ENCODE measurements at regions not wholly inside any gene's neighbourhood (a gene's known extent, or its start where the extent isn't known, plus 50 kb on each side); places are given as distances from the start of the nearest gene placed in this dataset.

DNA sequence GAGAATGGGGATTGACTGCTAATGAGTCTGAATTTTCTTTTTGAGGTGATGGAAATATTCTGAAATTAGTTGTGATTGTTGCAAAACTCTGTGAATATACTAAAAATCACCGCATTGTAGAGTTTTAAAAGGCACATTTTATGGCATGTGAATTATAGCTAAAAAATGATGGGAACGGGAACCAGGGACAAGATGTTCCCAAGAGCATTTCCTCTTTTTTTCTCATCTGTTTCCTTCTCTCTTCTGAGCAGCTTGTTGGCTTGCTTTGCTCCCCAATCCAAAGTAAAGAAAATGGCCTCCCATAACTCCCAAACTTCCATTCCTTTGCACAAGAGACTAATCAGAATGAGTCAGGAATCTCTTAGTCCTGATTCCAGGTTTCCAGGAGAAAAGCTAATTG lies 459.2 kb downstream of the TSHZ3 start:
- DNase-seq = no peak

DNA sequence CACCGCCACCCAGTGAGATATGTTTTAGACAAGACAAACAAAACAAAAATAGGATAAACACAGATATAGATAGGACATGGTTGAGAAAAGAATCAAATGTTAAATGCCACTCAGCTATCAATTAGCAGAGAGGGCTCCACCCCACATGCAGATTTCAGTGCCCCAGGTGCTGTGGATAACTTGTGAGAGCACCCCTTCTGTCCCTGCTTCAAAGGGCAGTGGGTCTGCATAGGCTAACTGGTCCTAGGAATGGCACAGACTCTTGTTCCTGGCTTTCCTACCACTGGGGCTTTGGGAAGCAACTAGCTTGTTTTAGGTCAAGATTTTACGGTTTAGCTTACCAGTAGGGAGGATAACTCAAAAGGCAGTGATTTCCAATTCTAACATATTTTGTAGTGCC lies 460.3 kb downstream of the TSHZ3 start:
- no peak for DNase-seq

DNA sequence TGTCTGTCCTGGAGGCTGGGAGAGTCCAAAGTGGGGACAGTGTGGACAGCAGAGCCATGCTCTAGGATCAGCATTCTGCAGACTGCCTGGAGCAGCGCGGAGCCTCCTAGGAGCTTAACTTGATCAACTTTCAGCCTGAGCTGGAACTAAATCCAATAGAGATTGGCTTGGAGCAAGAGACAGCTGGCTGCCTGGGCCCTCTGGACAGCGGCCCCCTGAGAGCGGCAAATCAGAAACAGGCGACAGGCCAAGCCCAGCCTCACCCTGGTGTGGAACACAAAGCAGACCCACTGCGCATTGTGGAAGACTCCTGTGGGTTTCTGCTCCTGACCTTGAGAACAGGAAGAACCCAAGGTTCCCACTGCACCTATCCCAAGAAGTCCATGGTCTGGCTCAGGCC lies 462.2 kb downstream of the TSHZ3 start:
- DNase-seq = no peak

DNA sequence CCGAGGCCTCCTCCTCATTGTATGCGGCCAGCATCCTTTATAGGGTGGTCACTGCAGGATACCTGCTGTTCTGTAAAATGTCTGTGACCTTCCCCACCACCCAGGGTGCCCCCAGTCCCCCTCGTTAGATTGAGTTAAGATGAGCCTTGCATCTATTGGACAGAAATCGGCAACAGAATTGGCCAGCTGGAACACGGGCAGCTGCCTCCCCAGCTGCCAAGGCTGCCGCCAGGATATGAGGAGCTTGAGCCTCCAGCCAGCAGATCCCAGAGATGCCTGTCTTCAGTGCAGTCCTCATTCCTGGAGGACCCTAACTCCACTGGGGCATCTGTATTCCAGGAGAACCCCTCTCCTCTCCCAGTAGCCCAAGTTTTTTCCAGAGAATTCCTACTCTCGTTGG lies 463.0 kb downstream of the TSHZ3 start:
- DNase-seq = no peak

DNA sequence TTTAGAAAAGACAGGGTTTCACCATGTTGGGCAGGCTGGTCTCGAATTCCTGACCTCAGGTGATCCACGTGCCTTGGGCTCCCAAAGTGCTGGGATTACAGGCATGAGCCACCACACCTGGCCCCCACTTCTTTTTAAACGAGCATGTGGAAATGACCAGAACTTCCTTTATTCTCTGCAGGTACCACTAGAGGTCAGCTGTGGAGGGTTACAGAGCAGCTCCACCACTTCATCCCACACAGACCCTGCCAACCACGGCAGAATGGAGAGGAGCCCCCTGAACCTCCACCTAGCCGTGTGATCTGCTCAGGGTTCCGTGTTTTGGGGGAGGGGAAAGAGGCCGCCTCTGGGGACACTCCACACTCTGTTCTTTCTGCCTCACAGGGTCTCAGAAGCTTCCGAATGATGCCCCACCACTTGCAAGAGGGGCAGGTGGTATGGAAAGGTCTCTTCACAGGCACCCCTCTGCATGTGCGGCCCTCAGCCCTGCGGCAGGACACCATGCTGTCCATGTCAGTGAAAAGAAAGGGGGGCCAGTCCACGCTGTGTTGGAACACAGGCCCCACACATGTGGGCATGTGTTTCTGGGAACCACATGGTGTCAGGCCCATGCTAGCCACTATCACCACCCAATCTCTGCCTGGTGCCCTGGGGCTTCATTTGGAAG lies 465.0 kb downstream of the TSHZ3 start:
- no peak for DNase-seq

DNA sequence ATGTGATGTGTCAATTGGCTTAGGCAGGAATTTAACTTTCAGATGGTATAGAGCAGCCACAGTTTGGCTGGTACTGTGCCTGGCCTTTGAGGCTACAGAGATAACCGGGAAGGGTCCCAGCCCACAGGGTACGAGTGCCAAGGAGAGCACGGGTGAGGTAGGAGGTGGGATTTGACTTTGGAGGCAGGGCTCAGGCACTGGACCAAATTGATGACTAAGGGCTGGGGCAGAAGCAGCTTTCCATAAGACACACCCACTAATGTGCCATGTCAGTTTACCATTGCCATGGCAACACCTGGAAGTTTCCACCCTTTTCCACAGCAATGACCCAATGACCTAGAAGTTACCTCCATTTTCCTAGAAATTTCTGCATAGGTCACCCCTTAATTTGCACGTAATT lies 466.2 kb downstream of the TSHZ3 start:
- DNase-seq = no peak

DNA sequence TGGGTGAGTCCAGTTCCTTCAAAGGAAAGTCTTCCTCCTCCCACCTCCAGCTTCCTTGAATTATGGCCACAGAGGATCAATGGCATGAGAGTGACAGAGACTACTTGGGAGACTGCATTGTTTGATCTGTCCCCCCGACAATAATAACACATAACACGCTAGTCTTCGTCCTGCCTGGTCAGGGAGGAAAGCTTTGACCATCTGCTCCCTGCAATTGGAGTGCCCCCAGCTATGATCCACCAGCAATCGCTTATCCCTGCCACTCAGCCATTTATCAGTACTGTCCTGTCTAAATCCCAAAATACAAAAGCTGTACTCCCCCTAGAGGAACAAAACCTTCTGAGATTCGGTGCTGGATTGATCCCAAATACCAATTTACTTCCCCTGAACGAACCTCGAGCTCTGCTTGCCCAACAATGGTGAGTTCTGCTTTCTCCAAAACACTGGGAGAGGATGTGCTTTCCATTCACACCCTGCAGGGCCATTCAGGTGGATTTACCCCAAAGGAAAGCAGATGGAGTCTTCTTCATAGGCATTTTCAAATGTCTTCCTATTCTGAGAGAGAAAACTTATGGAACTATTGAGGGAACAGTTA lies 466.7 kb downstream of the TSHZ3 start:
- DNase-seq = no peak

DNA sequence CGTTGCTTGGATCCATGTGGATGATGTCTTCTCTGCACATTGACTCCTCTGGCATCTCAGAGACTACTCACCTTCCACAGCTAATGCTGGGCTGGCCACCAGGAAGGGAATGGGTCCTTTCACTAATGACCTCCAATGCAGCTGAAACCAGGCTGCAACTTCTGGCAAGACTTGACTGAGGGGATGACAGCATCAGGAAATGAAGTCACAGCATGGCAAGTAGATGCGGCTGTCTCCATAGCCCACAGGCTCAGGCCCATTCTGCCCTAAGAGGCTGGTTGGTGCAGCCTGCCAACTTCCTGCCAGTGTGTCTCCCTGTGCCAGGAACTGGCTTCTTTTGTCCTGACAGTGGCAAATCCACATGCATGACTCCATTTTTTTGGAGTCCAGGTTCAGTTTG lies 467.3 kb downstream of the TSHZ3 start:
- no peak for DNase-seq

DNA sequence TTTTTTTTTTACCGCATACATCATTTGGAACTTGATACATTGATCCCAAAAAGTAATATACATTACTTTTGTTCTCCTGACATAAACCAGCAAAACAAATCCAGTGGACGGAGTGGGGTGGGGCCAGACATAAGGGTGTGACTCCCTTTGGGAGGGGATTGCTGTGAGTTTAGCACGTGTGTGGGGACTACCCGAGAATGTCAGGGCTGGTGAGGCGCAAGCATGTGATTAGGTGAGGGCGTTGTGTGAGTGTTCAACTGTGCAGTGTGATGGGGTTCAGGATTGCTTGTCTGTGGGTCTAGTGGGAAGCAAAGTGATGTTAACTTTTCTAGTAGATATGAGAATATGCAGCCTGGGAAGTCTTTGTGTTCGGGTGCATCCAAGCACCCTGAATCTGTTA lies 468.0 kb downstream of the TSHZ3 start:
- no peak for DNase-seq

DNA sequence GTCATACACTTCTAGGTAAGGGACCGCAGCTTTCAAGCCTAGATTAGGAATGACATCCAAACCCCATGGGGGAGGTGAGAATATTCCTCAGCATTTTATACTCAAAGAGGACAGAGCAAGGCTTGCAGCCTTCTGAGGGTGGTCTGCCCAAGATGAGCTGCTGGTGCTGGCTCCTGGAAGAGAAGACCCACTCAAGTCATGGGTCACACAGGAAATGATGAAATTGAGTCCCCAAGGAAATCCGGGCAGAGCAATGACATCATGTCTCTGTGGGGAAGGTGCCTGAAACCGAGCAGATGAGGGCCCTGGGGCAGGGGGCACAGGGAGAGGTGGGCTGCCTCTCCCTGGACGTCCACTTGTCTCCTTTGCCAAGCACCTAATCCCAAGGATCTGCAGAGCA lies 468.7 kb downstream of the TSHZ3 start:
- no peak for DNase-seq

DNA sequence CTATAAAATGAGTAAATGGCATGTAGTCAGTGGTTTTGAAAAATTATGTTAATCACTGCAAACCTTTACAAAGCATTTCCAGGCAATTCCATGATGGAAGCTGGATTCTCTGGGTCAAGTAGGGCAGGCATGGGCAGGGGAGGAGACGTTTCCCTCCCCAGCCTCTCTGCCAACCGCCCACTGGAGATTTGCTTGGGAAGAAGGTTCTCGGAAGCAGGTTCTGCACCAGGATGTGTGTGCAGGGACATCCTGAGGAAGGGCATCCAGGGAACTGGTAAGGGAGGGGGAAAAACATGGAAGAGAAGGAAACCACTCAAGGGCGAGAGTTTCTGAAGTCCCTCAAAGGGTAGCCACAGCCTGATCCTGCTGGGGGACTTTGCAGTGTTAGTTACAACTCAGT lies 469.1 kb downstream of the TSHZ3 start:
- no peak for DNase-seq

DNA sequence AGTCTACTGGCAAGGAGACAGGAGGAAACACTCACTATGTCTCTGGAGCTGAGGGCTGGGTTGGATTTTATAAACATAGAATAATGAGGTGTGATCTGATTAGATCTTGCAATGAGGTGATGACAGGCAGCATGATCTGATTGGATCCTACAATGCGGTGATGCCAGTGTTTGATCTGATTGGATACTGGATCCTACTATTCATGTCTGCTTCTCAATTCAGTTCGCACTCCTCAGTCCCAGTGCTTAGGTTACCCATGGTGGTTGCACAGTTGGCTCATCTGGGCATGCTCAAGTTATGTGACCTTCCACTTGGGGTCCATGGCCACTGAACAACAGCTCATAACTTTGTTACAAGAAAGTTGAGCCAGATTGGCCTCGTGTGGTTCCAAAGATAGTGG lies 469.5 kb downstream of the TSHZ3 start:
- DNase-seq = no peak

DNA sequence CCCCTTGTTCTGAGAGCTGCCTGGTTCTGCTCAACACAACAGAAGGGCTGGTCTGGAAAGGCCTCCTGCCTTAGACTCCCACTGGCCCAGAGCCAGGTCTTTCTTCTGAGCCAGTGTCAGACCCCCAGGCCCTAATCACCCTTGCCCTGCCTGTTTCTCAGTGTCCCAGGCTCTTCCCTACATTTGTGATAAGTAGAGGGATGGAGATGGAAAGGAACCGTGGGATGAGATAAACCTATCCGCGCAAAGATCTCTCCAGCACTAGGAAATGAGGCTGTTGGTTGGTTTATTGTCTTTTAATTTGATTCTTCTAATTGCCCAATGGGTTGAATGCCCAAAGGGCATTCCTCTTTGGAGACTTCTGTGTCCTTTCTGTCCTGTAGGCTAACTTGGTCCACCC lies 470.0 kb downstream of the TSHZ3 start:
- DNase-seq = no peak

DNA sequence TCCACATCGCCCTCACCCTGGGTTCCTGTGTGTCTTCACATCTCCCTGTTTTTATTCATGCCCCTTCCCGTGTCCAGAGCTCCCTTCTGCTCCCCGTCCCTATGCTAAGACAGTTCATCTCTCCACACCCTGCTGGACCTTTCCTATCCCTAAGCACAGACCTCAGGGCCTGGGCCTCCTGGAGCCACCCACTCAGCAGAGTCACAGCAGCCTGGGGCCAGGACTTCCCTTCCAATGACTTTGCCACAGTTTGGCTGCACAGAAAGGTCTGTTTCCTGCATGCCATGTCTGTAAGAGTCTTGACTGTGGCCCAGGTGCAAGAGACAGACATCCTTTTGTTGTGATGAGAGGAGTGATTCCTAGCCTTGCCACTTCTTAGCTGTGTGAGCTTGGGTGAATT lies 470.7 kb downstream of the TSHZ3 start:
- DNase-seq = no peak

DNA sequence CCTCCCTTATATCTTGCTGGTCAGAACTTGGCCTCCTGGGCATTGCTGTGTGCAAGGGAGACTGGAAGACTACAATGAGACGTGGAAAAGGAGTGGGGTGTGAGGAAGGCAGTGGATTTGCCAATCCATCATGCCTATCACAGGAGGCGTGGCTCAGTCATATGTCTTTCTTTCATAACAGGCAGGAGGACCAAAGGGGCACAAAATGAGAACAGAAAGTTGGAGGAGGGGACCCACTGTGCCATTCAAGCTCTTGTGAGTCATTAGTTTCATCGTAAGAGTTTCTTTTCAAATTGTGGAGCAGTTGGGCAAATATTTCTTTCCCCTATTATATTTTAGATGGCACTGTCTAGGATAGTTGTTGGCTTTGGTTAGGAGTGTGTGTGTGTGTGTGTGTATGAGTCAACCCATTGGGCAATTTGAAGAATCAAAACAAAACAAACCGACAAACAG lies 471.5 kb downstream of the TSHZ3 start:
- no peak for DNase-seq

DNA sequence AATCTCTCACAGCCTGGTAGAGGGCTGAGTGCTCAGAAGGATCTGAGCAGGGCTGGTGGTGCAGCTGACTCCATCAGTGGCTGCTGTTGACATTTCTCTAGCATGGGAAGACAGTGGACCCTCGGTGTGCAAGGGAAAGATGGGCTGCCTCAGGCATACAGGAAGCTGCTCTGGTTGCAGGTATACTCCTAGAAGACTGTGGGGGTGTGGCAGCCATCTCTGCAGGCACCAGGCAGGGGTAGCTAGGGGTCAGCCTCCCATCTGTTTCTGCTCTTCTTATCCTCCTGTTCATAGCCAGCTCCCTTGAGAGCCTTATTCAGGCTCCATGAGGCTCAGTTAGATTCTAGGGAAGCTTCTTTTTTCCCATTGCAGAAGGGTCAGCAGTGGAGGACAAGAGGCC lies 475.5 kb downstream of the TSHZ3 start:
- DNase-seq = no peak

DNA sequence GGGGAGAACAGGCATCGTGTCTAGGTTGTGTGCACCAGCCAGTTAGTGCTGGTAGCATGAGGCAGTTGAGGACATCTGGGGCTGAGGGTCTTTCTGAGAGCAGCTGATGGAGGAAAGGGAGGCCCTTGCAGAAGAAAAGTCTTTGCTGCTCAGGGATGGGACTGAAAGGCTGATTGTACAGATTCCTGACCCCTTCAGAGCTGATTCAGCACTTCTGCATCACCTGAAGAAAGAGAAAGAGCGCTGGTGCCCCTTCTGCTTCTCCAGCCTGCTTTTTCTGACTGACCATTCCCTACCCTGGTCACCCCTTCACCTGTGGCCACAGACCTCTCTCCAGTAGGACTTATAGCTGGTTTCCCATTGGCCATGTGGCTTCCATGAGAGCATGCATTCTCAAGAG lies 476.2 kb downstream of the TSHZ3 start:
- no peak for DNase-seq

DNA sequence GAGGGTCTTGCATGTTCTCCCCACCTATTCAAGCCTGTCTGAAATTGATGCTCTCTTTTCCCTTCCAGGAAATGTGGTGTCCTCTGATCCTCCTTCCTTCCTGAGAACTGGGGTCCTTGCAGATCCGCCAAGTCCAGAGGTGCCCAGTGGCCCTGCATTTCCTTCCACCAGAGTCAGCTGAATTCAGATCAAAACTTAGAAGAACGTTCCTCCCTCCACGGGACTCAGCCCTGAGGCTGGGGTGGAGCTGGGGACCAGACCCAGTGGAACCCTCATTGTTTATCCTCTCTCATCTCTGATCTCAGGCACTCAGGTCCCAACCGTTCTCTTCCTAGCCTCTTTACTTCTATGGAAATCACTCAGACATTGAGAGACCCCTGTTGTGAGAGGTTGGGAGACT lies 477.3 kb downstream of the TSHZ3 start:
- no peak for DNase-seq

DNA sequence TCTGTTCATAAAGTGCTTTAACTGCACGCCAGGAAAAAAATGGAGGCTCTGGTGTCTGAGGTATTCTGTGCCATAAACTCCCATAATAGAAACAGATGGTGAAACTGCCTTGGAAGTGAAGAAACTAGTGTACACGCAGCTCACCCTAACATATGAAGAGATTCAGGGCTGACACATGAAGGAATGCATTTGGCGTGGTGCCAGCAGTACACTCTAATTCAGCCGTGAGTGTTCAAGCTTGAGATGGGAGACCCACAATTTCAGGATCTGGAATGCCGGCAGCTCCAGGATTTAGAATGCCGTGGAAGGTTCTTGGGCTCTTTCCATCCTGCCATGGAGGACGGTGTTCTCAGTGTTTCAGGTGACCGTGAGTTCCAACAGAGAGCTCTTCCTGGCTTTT lies 478.4 kb downstream of the TSHZ3 start:
- DNase-seq = no peak

DNA sequence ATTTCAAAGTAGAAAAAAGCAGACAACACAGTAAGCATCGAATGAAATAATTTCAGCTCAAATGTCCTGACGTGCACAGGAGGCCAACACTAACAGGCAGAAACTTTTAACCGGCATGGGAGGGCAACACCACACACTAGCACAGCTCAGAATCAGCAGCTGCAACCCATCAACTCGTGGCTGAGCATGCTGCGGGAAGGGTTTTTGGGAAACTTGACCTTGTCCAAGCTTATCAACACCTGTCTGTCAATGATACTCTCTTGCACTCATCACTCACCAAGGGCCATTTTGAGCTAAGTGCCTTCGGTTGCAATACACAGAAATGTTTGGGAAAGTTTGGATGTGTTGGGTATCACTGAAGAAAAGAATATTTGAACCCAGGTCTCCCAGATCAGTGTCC lies 483.7 kb downstream of the TSHZ3 start:
- no peak for DNase-seq

DNA sequence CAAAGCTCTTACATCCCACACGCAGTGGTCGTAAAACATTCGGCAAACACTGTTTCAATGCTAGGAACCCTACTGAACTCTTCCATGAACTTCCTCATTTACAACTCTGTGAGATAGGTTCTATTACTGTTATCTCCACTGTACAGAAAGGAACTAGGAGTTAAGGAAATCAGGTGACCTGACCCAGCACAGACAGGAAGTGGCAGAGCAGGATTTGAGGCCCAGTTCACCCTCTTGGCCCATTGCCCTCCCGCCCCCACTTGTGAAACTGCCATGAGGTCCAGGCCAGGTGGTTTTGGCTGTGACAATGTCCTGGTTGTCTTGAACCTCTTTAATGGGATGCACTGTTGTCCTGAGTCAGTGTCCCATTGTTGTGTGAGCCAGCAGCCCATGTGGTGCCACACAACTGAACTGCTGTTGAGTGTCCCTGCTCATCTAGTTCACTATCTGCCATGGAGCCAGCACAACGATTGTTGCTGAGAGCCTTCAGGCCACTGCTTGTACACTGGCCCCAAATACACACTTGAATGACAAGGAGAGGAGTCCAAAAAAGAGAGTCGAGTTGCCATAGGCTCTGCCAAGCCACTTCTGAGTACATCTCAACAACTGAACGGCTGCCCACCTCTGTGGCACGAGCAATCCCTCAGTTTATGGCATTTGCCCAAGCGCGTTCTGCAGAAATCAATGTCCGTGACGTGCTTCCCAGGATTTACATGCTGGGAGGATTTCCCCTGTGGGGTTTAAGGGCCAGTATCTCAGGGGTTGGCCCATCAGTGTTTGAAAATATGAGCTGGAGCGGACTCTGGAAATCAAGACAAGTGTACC lies 484.6 kb downstream of the TSHZ3 start:
- DNase-seq = no peak

DNA sequence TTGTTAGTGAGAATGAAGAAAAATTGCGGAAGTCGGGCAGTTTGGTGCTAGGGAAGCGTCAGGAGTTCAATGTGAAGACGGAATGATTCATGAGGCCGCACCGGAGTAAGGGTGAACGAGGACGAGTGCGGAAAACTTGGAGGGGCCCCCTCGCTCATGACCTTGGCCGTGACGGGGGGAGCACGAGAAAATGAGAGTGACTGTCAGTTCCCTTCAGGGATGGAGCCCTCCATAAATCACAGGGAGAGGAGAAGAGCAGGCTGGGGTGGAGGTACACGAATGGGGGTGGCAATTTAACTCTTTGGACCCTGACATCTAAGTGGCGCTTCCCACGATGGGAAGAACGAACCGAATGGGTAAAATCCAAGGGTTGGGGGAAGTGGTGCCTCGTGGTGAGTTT lies 486.4 kb downstream of the TSHZ3 start:
- DNase-seq = no peak

DNA sequence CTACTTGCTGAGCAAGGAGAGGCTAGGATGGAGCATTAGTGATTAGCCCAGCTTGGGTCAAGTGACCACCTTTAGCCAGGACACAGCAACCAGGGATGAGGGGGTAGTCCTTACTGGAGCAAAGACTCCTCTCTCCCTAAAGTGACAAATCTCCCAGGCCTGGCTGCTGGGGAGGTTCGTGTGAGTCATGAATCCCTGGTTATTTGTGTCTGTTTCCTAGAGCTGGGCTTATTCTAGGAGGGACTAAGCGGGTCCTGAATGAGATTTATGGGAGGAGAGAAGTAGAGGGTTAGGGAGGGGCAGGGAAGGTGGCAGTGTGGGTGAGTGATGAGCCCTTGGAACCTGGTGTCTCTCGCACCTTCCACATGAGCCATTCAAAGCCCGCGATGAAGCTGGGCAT lies 487.3 kb downstream of the TSHZ3 start:
- no peak for DNase-seq

DNA sequence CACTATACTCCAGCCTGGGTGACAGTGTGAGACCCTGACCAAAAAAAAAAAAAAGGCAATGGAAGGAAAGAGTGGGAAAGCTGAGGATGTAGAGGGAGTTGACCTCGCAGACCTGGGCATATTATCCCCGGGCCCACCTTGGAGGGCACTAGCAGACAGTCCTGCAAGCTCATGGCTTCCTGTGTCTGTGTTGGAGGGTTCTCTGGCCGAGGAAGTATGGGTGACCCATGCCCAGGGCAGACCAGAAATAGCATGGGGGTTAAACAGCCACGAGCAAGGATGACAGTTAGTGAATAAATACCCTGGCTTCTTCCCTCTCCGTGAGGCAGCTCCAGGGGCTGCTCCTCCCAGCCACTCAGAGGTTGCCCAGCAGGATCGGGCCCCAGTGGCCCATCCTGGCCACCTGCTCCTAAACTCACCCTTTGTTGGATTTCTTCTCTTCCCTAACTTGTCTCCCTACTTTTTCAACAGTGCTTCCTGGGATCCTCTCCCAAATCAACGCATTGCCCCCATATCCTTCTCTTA lies 485.8 kb downstream of the ZNF536 start:
- no peak for DNase-seq

All from NCI-H526 treated with DMSO at 0.1 percent for 48 hours (cell line).